Umbilical cord (tissue), 1 donor: ENCODE measurements at regions not wholly inside any gene's neighbourhood (a gene's known extent, or its start where the extent isn't known, plus 50 kb on each side); places are given as distances from the start of the nearest gene placed in this dataset.

ENCODE experiments used
- DNase-seq: peaks from one replicate; pipeline ENCODE4 v3.0.0-alpha.2; 2015; ENCODE audit warnings: low spot score

DNA sequence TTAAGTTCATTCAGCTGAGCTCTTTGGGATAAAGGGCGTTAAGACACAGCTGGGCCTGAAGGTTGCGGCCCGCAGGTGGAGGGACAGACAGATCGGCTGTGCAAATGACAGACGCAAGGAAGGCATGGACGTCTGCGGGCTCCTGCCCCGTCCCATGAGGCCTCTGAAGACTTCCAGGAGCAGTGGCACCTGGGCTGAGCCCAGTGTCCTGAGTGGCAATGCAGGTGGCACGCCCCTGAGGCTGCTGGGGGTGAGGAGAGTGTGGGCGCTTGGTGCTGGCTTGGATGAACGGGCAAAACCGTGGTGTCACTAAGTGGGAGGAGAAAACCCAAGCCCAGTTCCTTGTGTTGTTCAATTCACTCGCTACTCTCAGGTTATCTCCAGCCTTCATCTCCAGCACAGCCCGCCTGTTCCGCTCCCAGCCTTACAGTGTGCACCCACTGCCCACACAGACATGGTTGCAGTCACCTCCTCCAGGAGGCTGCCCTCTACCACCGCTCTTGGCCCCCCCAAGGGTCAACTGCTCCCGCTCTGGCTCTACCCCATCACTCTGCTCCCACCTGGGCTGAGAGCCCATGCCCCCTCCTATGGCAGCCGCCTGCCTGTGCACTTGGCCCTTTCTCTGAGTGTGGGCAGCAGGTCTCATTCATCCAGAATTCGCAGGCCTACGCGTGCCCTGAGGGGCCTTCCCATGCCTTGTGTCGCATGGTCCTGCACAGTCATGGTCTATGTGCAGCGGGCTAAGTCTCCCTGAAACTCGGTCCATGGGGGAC is 50.3 kb downstream of the PTGR3 start:
- no peak for DNase-seq

DNA sequence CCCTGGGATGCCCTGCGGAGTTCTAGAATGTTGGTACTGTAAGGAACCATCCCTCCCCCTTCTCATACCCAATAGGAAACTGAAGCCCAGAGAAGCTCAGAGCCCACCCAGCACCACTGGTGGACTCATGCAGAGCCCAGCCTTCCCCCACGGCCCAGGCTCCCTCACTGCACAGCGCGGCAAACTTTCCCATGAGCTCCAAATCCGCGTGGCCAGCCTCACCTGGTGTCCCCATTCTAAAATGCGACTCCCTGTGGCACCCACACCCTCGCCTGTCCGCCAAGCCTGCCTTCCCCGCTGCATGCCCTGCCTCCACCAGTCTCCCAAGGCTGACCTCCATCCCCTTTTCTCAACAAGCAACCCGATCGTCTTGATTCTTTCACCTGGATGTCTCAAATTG is 51.1 kb downstream of the PTGR3 start:
- no peak for DNase-seq

- DNase-seq = no peak
These were observed 51.6 kb downstream of the PTGR3 start for GRCh38 chr18:75157381-75157780.

DNA sequence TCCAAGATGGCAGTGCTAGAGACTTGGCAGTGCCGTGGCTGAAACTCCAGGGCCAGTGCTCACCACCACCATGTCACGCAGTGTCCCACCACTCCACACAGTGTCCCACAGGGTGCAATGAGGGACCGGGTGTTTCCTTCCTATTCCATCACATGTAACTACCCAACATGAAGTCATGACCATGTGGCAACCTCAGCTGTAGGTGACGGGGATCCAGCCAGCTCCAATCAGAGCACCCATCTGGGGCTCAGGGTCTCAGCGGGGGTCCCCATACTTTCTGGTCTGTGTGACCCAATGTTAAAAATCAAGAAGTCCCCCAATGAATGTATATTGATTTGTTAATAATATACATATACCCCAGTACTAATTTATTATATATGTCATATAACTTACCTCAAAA is 52.1 kb downstream of the PTGR3 start:
- DNase-seq = no peak

GRCh38 chr18:75156139-75156750 is 52.7 kb downstream of the PTGR3 start:
- no peak for DNase-seq

- no peak for DNase-seq
These were observed 53.9 kb downstream of the PTGR3 start for GRCh38 chr18:75154997-75155396.

GRCh38 chr18:75154259-75154658 is 54.7 kb downstream of the PTGR3 start:
- no peak for DNase-seq

DNA sequence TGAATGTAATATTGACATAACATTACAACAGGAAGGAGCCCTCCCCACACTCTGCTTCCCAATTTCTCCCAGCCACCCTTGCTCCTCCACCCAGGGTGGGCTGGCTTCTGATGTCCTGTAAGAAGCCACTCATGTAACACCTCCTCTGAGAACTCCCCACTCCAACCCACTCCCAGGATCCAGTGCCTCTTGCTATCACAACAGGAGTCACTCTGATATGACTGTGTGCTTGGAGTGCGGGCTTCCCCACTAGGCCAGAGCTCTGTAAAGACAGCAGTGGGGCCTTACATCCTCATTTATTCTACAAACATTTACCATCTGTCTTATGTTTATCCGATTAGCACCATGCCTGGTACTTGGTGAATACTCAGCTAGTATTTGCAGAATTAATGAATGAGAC is 65.1 kb downstream of the PTGR3 start:
- DNase-seq = no peak

DNA sequence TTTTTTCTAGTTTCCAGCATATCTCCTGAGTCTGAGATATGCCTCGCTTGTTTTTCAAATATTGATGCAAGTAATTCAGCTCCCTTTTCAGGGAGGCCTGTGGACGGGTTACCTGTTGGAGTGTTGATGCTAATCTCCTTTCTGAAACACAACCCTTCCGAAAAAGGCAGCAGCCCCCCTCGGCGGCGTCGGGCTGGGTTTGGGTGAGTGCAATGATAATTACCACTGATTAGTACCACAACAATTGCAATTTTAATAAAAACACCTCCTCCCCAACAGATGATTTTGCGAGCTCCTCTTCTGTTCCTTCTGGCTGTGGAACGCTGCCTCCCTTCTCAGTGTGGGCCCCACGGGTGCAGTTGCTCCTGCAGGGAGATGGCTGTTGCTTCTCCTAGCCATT is 66.3 kb downstream of the PTGR3 start:
- no peak for DNase-seq

GRCh38 chr18:75141734-75142133 is 67.2 kb downstream of the PTGR3 start:
- DNase-seq = no peak

GRCh38 chr18:75141166-75141565 is 67.8 kb downstream of the PTGR3 start:
- DNase-seq = no peak

DNA sequence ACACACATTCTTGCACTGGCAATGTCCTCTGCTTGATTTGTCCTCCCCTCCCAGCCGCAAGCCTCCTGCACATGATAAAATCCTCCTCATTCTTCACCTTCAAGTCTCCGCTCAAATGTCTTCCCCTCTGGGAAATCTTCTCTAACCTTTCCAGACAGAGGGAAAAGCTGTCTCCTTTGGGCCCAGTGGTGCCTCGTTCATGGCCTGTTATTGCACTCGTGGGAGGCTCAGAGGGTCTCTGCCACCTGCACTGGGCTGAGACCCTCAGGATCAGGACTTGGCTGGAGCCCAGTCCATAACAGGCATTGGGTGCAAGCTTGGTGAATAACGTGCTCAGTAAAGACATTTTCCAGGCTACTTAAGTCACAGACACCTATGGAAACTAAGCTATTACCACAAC is 68.6 kb downstream of the PTGR3 start:
- DNase-seq = no peak

- no peak for DNase-seq
These were observed 69.6 kb downstream of the PTGR3 start for GRCh38 chr18:75139226-75139911.

DNA sequence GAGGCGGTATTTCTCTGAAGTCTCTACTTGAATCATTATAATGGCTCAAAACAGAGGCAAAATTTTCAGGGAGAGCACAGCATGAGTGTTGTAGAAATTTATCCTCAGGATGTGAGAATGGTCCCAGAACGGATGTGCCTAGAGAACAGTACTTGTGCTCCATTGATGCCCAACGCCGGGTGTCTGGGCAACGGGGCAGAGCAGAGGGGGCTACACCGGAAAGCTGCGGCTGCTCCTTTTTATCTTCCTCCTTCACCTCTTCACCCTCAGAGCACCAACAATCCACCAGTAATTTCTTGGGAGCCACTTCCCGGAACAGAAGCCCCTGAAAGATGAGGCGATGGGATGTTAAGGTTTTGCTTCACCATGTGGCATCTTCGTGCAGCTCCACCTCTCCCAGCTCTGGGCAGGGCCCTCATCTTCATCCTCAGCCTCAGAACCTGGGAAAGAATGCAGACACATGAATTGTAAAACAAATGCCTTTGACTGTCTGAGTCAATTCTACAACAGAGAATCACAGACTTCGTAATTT is 71.5 kb downstream of the PTGR3 start:
- no peak for DNase-seq

DNA sequence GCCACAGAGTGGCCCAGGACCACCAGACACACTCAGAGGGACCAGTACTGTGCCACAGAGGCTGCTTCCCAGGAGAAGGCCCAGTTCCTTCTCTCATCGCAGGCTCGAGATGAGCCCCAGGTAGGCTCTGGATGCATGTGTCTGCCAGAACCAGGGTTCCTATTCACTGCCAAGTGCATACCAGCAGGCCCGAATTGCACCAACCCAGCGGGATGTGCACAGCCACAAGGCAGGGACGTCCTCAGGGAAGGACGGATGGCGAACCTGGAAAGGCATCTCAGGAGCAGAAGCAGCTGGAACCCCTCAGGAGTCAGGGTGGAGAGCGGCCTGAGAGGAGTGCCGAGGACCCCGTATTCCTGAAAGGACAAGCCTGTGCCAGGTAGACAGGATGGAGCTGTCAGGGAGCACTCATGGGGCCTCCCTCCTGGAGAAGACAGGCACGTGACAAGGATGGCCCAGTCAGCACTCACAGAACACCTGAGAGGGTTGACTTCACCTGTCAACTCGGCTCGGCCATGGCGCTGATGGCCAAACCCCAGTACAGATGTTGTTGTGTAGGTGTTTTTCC is 73.7 kb downstream of the PTGR3 start:
- no peak for DNase-seq

GRCh38 chr18:75134611-75134975 is 74.3 kb downstream of the PTGR3 start:
- DNase-seq = no peak

- no peak for DNase-seq
These were observed 75.0 kb downstream of the PTGR3 start for GRCh38 chr18:75133721-75134610.

DNA sequence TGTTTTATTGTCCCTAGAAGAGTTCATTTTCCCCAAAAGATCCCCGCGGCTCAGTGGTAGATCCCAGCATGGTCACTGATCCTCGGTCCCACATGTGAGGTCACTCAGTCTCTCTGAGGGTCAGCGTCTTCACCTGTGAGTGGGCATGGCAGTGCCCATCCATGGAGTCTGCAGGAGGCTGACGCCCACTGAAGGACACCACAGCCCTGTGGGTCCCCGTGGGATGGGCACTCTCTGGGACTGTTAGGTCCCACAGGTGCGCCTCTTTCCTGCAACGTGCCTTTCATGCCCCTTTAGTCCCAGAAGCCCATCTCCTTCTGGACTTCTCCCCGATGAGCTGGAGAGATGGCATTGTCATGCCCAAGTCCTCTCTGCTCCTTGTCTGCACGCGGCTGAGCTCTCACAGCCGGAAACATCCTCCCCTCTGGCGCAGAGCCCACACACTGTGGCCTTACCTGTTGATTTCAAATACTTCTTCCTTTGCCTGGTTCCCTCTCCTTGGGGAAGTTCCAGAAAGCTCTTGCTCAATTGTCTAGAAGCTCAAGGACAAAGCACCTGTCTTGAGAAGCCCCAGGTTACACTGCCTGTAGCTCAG is 75.9 kb downstream of the PTGR3 start:
- DNase-seq = no peak

GRCh38 chr18:75132098-75132870 is 76.7 kb downstream of the PTGR3 start:
- DNase-seq = no peak

- DNase-seq = no peak
These were observed 77.4 kb downstream of the PTGR3 start for GRCh38 chr18:75131381-75132000.
